GM19397 (cell line): ENCODE measurements at regions not wholly inside any gene's neighbourhood (a gene's known extent, or its start where the extent isn't known, plus 50 kb on each side); places are given as distances from the start of the nearest gene placed in this dataset.
"Not testable (repeated sequence)": the region's sequence is repeated elsewhere in the genome, so short reads cannot be mapped to it uniquely, and the experiment has no call there.

Experiments
- ATAC-seq: cut with Tn5 transposase; IDR thresholded peaks from one replicate; pipeline ENCODE4 v1.9.1; 2021; ENCODE audit warnings: mild to moderate bottlenecking, moderate library complexity; ENCODE audit not compliant: unreplicated experiment

- ATAC-seq, result no peak
Observed at GRCh38 chr2:150681120-150681804, 193.8 kb upstream of the RND3 start.

GRCh38 chr2:150679456-150680120 is 192.1 kb upstream of the RND3 start:
- no peak for ATAC-seq

DNA sequence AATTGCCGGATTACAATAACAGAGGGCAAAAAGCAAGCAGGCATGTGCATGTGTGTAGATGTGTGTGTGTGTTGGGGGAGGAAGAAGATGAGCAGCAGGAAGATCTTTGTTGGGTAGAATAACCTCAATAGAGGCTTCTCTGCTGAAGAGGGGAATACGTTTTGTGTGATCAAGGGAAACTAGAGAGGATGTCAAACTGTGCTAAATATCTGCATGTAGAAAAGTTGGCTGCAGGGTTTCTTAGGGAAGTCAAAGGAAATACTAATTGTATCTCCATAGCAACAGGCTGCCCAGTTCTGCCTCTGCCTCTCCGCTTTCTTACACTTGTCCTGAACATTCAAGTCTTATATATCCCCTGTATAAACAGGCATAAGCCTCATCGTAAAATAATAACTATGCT is 190.1 kb upstream of the RND3 start:
- no peak for ATAC-seq

GRCh38 chr2:150676747-150677383 is 189.4 kb upstream of the RND3 start:
- no peak for ATAC-seq

DNA sequence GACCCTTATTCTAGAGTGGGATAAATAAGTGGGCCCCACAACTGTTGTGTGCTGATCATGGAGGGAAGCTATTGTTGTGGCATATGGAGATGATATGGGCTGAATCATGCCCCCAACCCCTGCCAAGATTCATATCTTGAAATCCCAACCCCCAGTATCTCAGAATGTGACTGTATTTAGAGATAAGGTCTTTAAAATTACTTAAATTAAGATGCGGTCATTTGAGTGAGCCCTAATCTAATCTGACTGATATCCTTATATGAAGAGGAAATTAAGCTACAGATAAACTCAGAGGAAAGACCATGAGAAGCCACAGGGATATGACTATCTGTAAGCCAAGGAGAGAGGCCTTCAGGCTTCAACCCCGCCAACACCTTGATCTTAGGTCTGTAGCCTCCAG is 188.3 kb upstream of the RND3 start:
- ATAC-seq, result no peak

DNA sequence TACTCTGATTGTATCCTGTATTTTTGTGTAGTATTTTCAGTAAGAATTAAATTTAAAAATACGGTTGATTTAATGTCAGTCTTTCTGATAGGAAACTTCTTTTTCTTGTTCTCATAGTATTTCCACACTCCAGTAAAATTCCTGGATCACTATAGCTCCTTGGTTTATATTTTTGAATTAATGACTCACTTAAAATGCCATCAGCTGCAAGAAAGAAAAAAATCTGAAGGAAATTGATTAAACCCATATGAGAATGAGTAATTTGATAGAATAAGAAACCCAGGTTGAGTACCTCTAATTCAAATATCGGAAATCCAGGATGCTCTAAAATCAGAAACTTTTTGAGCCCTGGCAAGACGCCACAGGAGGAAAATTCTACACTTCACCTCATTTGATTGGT is 186.8 kb upstream of the RND3 start:
- ATAC-seq, result no peak

- no peak for ATAC-seq
Observed at GRCh38 chr2:150672311-150672710, 184.8 kb upstream of the RND3 start.

- ATAC-seq, result no peak
Observed at GRCh38 chr2:150669492-150669891, 182.0 kb upstream of the RND3 start.

DNA sequence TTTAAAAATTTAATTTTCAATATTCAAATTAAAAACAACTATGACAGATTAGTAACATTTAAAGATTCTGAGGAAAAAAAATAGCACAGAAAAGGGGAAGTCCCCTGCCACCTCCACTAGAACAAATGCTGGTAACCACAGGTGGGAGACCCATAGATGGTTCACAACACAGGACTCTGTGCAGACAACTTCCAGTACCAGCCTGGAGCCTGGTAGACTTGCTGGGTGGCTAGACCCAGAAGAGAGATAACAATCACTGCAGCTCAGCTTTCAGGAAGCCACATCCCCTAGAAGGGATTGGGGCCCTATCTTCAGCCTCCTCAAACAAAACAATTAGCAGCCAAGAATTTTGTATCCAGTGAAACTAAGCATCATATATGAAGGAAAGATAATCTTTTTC is 179.6 kb upstream of the RND3 start:
- not testable (repeated sequence) for ATAC-seq

DNA sequence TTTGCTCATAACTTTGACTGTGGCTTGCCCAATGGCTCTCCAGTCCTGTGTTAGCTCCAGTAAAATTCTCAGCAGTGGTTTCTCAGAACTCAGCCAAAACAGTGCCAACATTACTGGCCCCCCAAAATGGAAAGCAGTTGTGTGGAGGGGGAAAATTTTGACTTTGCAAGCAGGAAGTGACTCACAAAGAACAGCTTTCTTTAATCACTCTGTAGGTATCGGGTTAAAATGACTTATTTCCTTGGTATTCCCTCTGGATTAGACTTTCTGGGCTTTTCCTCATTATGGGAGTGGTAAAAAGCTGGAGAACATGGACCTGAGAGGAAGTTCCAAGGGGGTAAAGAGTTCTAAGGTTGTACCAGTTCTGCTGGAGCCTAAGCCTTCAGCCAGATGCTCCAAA is 175.7 kb upstream of the RND3 start:
- no peak for ATAC-seq

- ATAC-seq, result no peak
Observed at GRCh38 chr2:150656002-150656401, 168.5 kb upstream of the RND3 start.

GRCh38 chr2:150653351-150653750 is 165.9 kb upstream of the RND3 start:
- no peak for ATAC-seq

- no peak for ATAC-seq
Observed at GRCh38 chr2:150647943-150648342, 160.5 kb upstream of the RND3 start.

DNA sequence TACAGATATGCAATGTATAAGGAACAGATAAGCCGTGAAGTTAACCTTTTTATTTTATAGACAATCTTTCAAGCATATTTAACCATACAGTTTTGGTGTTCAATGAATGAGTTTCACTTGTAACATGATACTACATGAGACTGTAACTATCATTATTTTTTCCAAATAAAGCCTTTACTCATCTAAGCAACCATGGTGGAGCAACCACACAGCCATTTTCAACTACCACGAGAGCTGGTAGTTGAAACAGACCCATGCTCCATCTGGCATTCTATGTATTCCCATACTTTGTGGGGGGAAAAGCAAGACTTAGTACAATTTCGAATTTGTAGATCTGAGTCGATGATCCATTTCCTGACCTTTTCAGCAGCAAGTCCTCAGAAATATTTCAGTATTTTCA is 159.3 kb upstream of the RND3 start:
- ATAC-seq, result no peak

DNA sequence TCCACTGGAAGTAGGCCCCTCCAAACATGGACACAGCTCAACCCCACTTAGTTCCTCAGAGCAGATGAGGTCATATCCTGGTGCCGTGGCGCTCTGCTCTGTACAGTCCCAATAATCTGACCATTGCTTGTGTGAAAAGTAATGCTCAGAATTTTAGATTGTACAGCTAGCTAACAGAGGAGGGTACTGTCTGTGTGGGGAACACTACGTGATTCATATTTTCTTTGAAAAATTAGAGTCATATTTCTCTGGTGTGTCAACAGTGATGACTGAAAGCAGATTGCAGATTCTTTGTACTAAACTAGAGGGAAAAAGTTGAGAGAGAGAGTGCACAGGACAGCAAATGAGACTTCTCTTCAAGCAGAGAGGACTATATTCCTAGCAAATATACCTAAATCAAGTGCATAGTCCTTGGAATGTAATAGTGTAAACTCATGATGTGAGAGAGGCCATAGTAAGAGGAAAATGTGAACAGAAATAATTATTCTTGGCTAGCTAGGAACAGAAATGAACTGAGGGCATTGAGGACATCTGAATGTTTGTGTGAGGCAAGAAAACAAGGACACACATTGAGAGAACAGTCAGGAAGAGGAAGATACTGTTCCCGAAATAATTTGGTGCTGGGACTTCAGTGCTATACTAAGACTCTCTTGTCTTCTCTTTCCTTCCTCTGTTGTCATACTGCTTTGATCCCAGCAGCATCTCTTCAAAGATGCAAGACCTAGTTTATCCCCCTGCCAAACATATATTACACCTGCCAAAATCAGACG is 157.0 kb upstream of the RND3 start:
- no peak for ATAC-seq

- no peak for ATAC-seq
Observed at GRCh38 chr2:150643114-150643725, 155.8 kb upstream of the RND3 start.

DNA sequence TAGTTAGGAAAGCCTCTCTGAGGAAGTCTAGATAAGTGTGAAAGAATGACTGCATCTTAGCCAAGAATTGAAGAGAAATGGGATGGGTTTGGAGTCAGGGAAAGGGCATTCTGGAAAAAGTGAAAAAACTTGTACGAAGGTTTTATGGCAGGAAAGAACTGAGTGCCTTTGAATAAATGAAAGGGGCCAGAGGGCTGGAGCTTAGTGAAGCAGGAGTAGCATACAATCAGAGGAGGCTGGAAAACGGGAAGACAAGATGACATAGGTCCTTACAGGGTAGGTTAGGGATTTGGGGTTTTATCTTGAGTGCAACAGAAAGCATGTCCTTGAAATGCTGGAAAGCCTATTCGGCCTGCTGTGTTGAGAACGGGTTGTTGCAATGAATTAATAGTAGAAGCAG is 152.6 kb upstream of the RND3 start:
- no peak for ATAC-seq

- ATAC-seq, result no peak
Observed at GRCh38 chr2:150639383-150639782, 151.9 kb upstream of the RND3 start.

DNA sequence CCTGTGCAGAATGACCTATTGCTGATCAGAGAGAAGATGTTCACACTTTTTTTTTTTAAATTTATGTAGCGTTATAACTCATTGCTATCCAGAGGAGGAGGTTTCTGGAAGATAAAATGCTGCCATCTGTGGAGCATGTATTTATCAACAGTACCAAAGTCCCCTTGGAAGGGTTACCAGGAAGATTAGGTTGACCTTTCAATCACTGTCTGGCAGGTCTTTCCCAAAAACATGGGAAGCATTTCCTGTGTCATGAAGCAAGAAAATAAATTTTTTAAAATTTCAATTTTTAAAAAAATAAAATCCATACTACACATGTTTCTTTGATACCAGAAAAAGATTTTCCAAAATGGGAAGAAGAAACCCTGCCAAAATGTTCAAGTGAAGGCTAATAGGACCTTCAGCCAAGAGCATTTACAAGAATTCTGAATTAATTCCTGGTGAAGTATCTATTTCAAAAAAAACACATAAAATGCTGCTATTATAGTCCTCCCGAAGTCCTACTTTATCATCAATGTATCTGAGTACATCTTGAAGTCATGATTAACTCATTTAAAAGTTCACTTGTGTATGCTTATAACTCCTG is 143.9 kb upstream of the RND3 start:
- ATAC-seq, result no peak

DNA sequence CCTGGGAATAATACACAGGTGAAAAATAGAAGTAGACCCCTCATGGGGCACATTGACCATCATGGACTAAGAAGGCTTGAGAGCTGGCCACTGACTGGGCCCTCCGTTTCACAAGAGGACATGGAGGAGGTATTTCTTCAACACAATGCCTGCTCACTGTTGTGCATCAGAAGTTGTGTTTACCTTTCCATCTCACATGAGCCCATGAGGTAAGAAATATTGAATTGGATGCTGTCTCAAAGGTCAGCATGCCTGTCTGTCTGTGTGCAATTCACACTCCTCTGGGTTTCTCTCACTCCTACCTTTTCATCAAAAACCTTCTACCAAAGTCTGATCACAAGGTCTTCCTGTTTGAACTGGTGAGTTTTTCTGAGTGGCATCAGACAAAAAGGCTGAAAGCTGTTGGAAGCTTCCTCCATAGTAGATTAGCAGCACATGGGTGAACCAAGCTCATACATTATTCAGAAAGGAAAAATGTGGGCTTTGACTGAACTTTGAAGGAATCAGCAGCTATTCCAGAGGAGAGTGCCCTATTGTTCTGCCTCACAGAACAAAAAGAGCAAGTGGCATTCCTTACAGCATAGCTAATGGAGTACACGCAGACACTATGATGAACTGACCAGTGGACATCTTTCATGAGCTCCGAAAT is 143.2 kb upstream of the RND3 start:
- ATAC-seq, result no peak
